GM12878 (cell line): ENCODE measurements at regions not wholly inside any gene's neighbourhood (a gene's known extent, or its start where the extent isn't known, plus 50 kb on each side); places are given as distances from the start of the nearest gene placed in this dataset.

Source experiments
- ATAC-seq: fragments of 200-7000 bp; cut with Tn5 transposase; 3 replicates; pipeline ENCODE4 v1.9.1; 2020; ENCODE audit warnings: mild to moderate bottlenecking, moderate library complexity
- BruUV-seq: library from RNA; stranded (reverse); fragments of 400-500 nt; replicated peaks from 2 replicates; lab custom pipeline; 2021; lab: Mats Ljungman, UMichigan
- CTCF ChIA-PET: fragments of 300-600 bp; sonication (Branson Sonifier 250); formaldehyde crosslinking; extraction: SDS; loops from one replicate; lab custom pipeline; 2021; ENCODE audit warnings: inconsistent platforms; lab: Yijun Ruan, JAX
- POLR2A ChIA-PET: fragments of 350-600 bp; formaldehyde crosslinking; extraction: SDS; loops from one replicate; lab custom pipeline; 2021; ENCODE audit warnings: inconsistent platforms; lab: Charles Lee
- RAD21 ChIA-PET: fragments of 300-600 bp; sonication (Branson Sonifier 250); formaldehyde crosslinking; loops from one replicate; lab custom pipeline; 2023; ENCODE audit warnings: antibody characterized with exemption; ENCODE audit not compliant: unreplicated experiment; lab: Charles Lee
- SMC1A ChIA-PET: fragments of 300-600 bp; sonication (Branson Sonifier 250); formaldehyde crosslinking; loops from one replicate; lab custom pipeline; 2023; ENCODE audit not compliant: unreplicated experiment, uncharacterized antibody; lab: Charles Lee
- DNase-seq: peaks from one replicate; pipeline ENCODE4 v3.0.0-alpha.2; 2011; ENCODE audit warnings: low read depth, low spot score
- FAIRE-seq: peaks from 3 replicates; lab custom pipeline; 2011; peaks lifted over from hg19 to GRCh38; lab: Jason Lieb, UNC
- H2AFZ ChIP-seq: 2 replicates; pipeline ENCODE4 v1.6.0; 2011; ENCODE audit warnings: low read depth, low read length, control low read depth; ENCODE audit not compliant: control insufficient read depth
- H3K27ac ChIP-seq: 2 replicates; pipeline ENCODE4 v1.5.1; 2011; ENCODE audit warnings: control low read depth; ENCODE audit not compliant: control insufficient read depth, insufficient read depth
- H3K27me3 ChIP-seq, 2 experiments: replicated peaks in 1 of 2; 2 replicates each; pipeline versions ENCODE4 v1.6.0 to v1.6.1; 2011; ENCODE audit warnings: low read length in 1 of 2; ENCODE audit not compliant: control insufficient read depth in 2 of 2, insufficient read depth in 2 of 2
- H3K36me3 ChIP-seq, 2 experiments: 2 replicates each; pipeline ENCODE4 v1.5.1; 2011; ENCODE audit warnings: low read length in 1 of 2; ENCODE audit not compliant: control insufficient read depth in 2 of 2, insufficient read depth in 2 of 2
- H3K4me1 ChIP-seq: 2 replicates; pipeline ENCODE4 v1.6.1; 2011; ENCODE audit warnings: mild to moderate bottlenecking, low read length, moderate library complexity, mixed read lengths; ENCODE audit not compliant: control insufficient read depth, insufficient read depth
- H3K4me2 ChIP-seq: 2 replicates; pipeline ENCODE4 v1.6.0; 2011; ENCODE audit warnings: control low read depth; ENCODE audit not compliant: control insufficient read depth, insufficient read depth
- H3K4me3 ChIP-seq: fragments of 200-600 bp; sonication (generic); 2 replicates; pipeline ENCODE4 v1.5.1; 2016
- H3K79me2 ChIP-seq: 2 replicates; pipeline ENCODE4 v1.6.0; 2011; ENCODE audit warnings: low read length; ENCODE audit not compliant: control insufficient read depth, insufficient read depth
- H3K9ac ChIP-seq: 2 replicates; pipeline ENCODE4 v1.8.0; 2011; ENCODE audit warnings: low read length, control low read depth, mixed read lengths; ENCODE audit not compliant: control insufficient read depth, insufficient read depth
- H3K9me3 ChIP-seq: replicated peaks from 3 replicates; pipeline ENCODE4 v1.5.1; 2011; ENCODE audit warnings: mild to moderate bottlenecking, low read length; ENCODE audit not compliant: control insufficient read depth, insufficient read depth
- H4K20me1 ChIP-seq: 2 replicates; pipeline ENCODE4 v1.6.0; 2011; ENCODE audit not compliant: control insufficient read depth, insufficient read depth
- BACH1 ChIP-seq: fragments of 450-650 bp; IDR thresholded peaks from 2 replicates; pipeline ENCODE4 v1.6.1; 2017; ENCODE audit warnings: mild to moderate bottlenecking, borderline replicate concordance
- EED ChIP-seq: sonication (generic); IDR thresholded peaks from 2 replicates; pipeline ENCODE4 v1.6.1; 2016; ENCODE audit warnings: antibody characterized with exemption, low read depth
- ESRRA ChIP-seq: IDR thresholded peaks from 2 replicates; pipeline ENCODE4 v1.6.1; 2012; ENCODE audit warnings: mild to moderate bottlenecking, low read length, improper control_type of control experiment
- FOS ChIP-seq: IDR thresholded peaks from 3 replicates; pipeline ENCODE4 v1.6.1; 2011; ENCODE audit warnings: borderline replicate concordance; ENCODE audit not compliant: insufficient read length; ENCODE audit errors: extremely low read depth
- GABPA ChIP-seq: IDR thresholded peaks from 2 replicates; pipeline ENCODE4 v1.6.1; 2014; ENCODE audit warnings: antibody characterized with exemption, low read depth, mild to moderate bottlenecking, inconsistent platforms
- JUND ChIP-seq: IDR thresholded peaks from 2 replicates; pipeline ENCODE4 v1.6.1; 2012; ENCODE audit warnings: low read depth, mild to moderate bottlenecking, low read length, improper control_type of control experiment, moderate library complexity
- MTA2 ChIP-seq: fragments of 450-650 bp; IDR thresholded peaks from 2 replicates; pipeline ENCODE4 v1.6.1; 2016; ENCODE audit warnings: low read depth, mild to moderate bottlenecking, moderate library complexity
- MYC ChIP-seq: IDR thresholded peaks from 2 replicates; pipeline ENCODE4 v1.6.1; 2011; ENCODE audit warnings: mild to moderate bottlenecking, low read length, moderate library complexity, inconsistent platforms; ENCODE audit not compliant: insufficient read depth, insufficient replicate concordance, insufficient read length, severe bottlenecking
- NFXL1 ChIP-seq: fragments of 450-650 bp; IDR thresholded peaks from 2 replicates; pipeline ENCODE4 v1.6.1; 2017; ENCODE audit warnings: antibody characterized with exemption, mild to moderate bottlenecking, borderline replicate concordance
- NR2C2 ChIP-seq: IDR thresholded peaks from 2 replicates; pipeline ENCODE4 v1.6.1; 2011; ENCODE audit warnings: borderline replicate concordance, low read depth; ENCODE audit not compliant: control insufficient read depth, insufficient read length
- PAX5 ChIP-seq: IDR thresholded peaks from 2 replicates; pipeline ENCODE4 v1.6.1; 2011; ENCODE audit warnings: low read depth, low read length, borderline replicate concordance
- RCOR1 ChIP-seq: conservative IDR thresholded peaks from 2 replicates; pipeline ENCODE4 v1.6.1; 2012; ENCODE audit warnings: low read depth, low read length, improper control_type of control experiment
- SMARCA5 ChIP-seq: fragments of 450-650 bp; IDR thresholded peaks from 2 replicates; pipeline ENCODE4 v1.6.1; 2017; ENCODE audit warnings: mild to moderate bottlenecking
- SP1 ChIP-seq: IDR thresholded peaks from one replicate; pipeline ENCODE4 v1.6.1; 2011; ENCODE audit warnings: low read depth, low read length
- SREBF1 ChIP-seq: IDR thresholded peaks from 2 replicates; pipeline ENCODE4 v1.6.1; 2012; ENCODE audit warnings: mild to moderate bottlenecking, low read length
- STAT1 ChIP-seq: fragments of 450-650 bp; conservative IDR thresholded peaks from 2 replicates; pipeline ENCODE4 v1.6.1; 2014; ENCODE audit warnings: antibody characterized with exemption, mild to moderate bottlenecking
- SUZ12 ChIP-seq: fragments of 200-600 bp; sonication (generic); IDR thresholded peaks from one replicate; pipeline ENCODE4 v1.6.1; 2018; ENCODE audit warnings: antibody characterized with exemption, mild to moderate bottlenecking; ENCODE audit not compliant: unreplicated experiment
- TAF1 ChIP-seq: IDR thresholded peaks from 2 replicates; pipeline ENCODE4 v1.6.1; 2011; ENCODE audit warnings: mild to moderate bottlenecking, low read depth, low read length, borderline replicate concordance
- ZSCAN29 ChIP-seq: fragments of 450-650 bp; IDR thresholded peaks from 2 replicates; pipeline ENCODE4 v1.6.1; 2017; ENCODE audit warnings: mild to moderate bottlenecking, moderate library complexity
- WGBS: methylation state at CpG from one replicate; pipeline ENCODE4 v1.1.6; 2016; ENCODE audit warnings: low lambda C conversion rate; ENCODE audit not compliant: insufficient replicate concordance, insufficient coverage; ENCODE audit errors: missing lambda C conversion rate; 5-methylcytosine and 5-hydroxymethylcytosine counted together
- in situ Hi-C: fragments of 300-500 bp; cut with MboI; formaldehyde crosslinking; loops from 9 replicates; pipeline ENCODE4 v1.14.3; 2018; ENCODE audit warnings: mixed read lengths
- intact Hi-C: fragments of 100-400 bp; cut with micrococcal nuclease; formaldehyde crosslinking; loops from one replicate; pipeline ENCODE4 v1.14.2; 2022; ENCODE audit not compliant: unreplicated experiment
- TF ChIP-seq, protein P1 (sequence below): IDR thresholded peaks from 2 replicates; pipeline ENCODE4 v1.6.1; 2011; ENCODE audit warnings: low read depth, mild to moderate bottlenecking, low read length, moderate library complexity, borderline replicate concordance; ENCODE audit errors: extremely low read depth
- TF ChIP-seq, protein P2 (sequence below): IDR thresholded peaks from 2 replicates; pipeline ENCODE4 v1.6.1; 2012; ENCODE audit warnings: mild to moderate bottlenecking, low read depth, low read length

DNA sequence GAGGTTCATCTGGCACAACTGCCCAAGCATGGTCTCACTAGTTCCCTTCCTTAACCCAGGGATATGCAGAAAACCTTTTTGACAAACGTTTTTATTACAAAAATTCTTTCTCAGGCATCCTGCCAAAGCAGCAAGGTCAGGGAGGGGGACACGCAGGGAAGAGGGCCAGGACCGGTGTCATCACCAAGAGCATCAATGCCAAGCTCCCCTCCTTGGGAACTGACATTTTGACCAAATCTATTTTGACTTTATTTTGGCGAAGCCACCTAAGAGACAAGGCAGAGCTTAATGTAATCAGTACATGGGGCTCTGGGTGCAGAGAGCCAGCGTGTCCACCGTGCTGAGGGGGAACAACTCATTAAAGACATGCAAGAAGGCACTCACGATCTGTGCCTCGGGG lies 265.2 kb downstream of the CBLN1 start (continued):
- TF ChIP-seq RCOR1 (no peak), TAF1 (no peak), EED (no peak), SP1 (no peak), SREBF1 (no peak), NFXL1 (no peak)
- TF ChIP-seq, protein P1, sequence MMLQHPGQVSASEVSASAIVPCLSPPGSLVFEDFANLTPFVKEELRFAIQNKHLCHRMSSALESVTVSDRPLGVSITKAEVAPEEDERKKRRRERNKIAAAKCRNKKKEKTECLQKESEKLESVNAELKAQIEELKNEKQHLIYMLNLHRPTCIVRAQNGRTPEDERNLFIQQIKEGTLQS = no peak

DNA sequence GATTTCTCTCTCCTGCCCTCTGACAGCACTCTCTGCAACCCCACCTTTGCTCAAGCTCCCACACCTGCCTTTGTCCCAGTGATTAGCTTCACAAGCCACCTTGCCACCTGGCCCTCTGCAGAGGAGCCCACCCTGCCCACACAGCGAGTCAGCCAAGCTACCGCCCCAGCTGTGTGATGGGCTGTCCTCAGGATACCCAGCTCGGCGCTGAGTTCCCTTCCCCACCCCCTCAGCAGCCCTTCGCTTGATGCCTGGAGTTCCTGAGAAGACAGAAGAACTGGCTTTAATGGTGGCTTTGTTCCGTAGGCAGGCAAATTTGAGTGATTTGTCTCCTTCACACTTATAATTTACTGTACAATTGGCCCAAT lies 266.4 kb downstream of the CBLN1 start:
- in situ Hi-C loops (no loop called here), intact Hi-C loops (no loop called here)
- no peaks in the 10 kb centered on the region for H3K27me3 ChIP-seq
- H3K9me3 ChIP-seq = no peaks in the 10 kb centered on the region
- H4K20me1 ChIP-seq = no peaks in the 10 kb centered on the region
- H2AFZ ChIP-seq = no peak overlapping the region
- no peak for DNase-seq
- POLR2A ChIA-PET = no interaction called here
- H3K4me2 ChIP-seq = no peak overlapping the region
- H3K4me3 ChIP-seq = no peak overlapping the region
- no peaks in the 10 kb centered on the region for H3K36me3 ChIP-seq
- no peak overlapping the region for H3K9ac ChIP-seq
- no peak for ATAC-seq
- WGBS = 26% methylated on average over 6 of the region's 6 CpGs
- H3K79me2 ChIP-seq = no peaks in the 10 kb centered on the region
- no peak overlapping the region for H3K27ac ChIP-seq
- SMC1A ChIA-PET = interaction anchor here (1.5 kb wide), 1 partner anchor 12 kb away, joined by 4 read pairs; no protein-coding TSS in a partner anchor
- H3K4me1 ChIP-seq = no peaks in the 10 kb centered on the region
- BruUV-seq = no TSS peak
- RAD21 ChIA-PET = no interaction called here
- FAIRE-seq = no peak
- CTCF ChIA-PET = interaction anchor here (0.7 kb wide), 1 partner anchor 18 kb away, joined by 3 read pairs; no protein-coding TSS in a partner anchor
- TF ChIP-seq, protein P2, sequence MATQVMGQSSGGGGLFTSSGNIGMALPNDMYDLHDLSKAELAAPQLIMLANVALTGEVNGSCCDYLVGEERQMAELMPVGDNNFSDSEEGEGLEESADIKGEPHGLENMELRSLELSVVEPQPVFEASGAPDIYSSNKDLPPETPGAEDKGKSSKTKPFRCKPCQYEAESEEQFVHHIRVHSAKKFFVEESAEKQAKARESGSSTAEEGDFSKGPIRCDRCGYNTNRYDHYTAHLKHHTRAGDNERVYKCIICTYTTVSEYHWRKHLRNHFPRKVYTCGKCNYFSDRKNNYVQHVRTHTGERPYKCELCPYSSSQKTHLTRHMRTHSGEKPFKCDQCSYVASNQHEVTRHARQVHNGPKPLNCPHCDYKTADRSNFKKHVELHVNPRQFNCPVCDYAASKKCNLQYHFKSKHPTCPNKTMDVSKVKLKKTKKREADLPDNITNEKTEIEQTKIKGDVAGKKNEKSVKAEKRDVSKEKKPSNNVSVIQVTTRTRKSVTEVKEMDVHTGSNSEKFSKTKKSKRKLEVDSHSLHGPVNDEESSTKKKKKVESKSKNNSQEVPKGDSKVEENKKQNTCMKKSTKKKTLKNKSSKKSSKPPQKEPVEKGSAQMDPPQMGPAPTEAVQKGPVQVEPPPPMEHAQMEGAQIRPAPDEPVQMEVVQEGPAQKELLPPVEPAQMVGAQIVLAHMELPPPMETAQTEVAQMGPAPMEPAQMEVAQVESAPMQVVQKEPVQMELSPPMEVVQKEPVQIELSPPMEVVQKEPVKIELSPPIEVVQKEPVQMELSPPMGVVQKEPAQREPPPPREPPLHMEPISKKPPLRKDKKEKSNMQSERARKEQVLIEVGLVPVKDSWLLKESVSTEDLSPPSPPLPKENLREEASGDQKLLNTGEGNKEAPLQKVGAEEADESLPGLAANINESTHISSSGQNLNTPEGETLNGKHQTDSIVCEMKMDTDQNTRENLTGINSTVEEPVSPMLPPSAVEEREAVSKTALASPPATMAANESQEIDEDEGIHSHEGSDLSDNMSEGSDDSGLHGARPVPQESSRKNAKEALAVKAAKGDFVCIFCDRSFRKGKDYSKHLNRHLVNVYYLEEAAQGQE = no peak
- no peak for TF ChIP-seq ZSCAN29
- TF ChIP-seq BACH1 = no peak
- TF ChIP-seq GABPA = no peak
- TF ChIP-seq, protein P1 = no peak
- TF ChIP-seq MTA2 = no peak
- TF ChIP-seq ESRRA = no peak
- no peak for TF ChIP-seq FOS
- TF ChIP-seq JUND = no peak
- TF ChIP-seq SMARCA5 = no peak
- TF ChIP-seq MYC = no peak
- TF ChIP-seq NR2C2 = no peak
- no peak for TF ChIP-seq SUZ12
- no peak for TF ChIP-seq STAT1
- no peak for TF ChIP-seq PAX5
